Activated CD4-positive, alpha-beta memory T cell treated with anti-CD3 and anti-CD28 coated beads for 36 hours (primary cell): ENCODE measurements at regions not wholly inside any gene's neighbourhood (a gene's known extent, or its start where the extent isn't known, plus 50 kb on each side); places are given as distances from the start of the nearest gene placed in this dataset. TPM values are rescaled to one million over a fixed set of nuclear protein-coding genes. Genes with fewer than 3 reads are reported as not detected.

Experiments used
- CTCF ChIA-PET: fragments of 350-600 bp; sonication (Branson Sonifier 250); formaldehyde crosslinking; loops from one replicate; lab custom pipeline; 2021; ENCODE audit warnings: antibody characterized with exemption, inconsistent platforms; lab: Charles Lee
- POLR2A ChIA-PET: fragments of 350-600 bp; sonication (Branson Sonifier 250); formaldehyde crosslinking; loops from one replicate; lab custom pipeline; 2021; ENCODE audit warnings: antibody characterized with exemption; lab: Charles Lee
- DNase-seq: peaks from one replicate; pipeline ENCODE4 v3.0.0-alpha.2; 2020
- H3K27ac Mint-ChIP-seq: one replicate; pipeline ENCODE4 v1.8.0; 2021; ENCODE audit warnings: mixed read lengths
- H3K27me3 Mint-ChIP-seq: one replicate; pipeline ENCODE4 v1.8.0; 2021; ENCODE audit warnings: mixed read lengths
- H3K36me3 Mint-ChIP-seq: one replicate; pipeline ENCODE4 v1.8.0; 2021; ENCODE audit warnings: mixed read lengths
- H3K4me1 Mint-ChIP-seq: one replicate; pipeline ENCODE4 v1.8.0; 2021; ENCODE audit warnings: low read depth, mixed read lengths
- H3K4me3 Mint-ChIP-seq: one replicate; pipeline ENCODE4 v1.8.0; 2021; ENCODE audit warnings: mild to moderate bottlenecking, mixed read lengths
- H3K9me3 Mint-ChIP-seq: one replicate; pipeline ENCODE4 v1.8.0; 2021; ENCODE audit warnings: mixed read lengths
- intact Hi-C: fragments of 100-400 bp; cut with micrococcal nuclease; formaldehyde crosslinking; loops from one replicate; pipeline ENCODE4 v1.15.1; 2023
- microRNA-seq: library from miRNA; unstranded; fragments of <30 nt; microRNA quantifications from one replicate; pipeline ENCODE4 v1.2.0, GENCODE V29; 2022; ENCODE audit warnings: borderline number of aligned reads, borderline microRNAs expressed, borderline replicate concordance

DNA sequence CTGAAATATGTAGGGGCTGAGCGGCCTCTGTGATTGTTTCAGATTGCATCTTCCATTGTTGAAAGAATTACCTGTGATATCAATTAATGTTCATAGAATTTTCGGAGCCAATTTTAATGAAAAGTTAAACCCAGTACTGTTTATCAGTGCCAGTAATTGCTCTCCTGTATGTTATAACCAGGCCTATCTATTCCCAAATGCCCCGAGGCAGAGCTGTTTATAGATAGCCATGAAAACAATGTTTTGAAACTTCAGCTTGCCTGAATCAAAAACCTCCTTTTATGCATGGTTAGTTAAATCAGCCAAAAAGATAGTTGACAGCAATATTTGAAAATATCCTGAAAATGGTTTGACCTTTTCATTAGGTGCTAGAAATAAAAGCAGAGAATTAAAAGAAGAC lies 50.1 kb upstream of the HDAC9 start:
- Mint-ChIP-seq H3K36me3 (no peaks in the 10 kb centered on the region), H3K27ac (no peak overlapping the region), H3K4me1 (no peaks in the 10 kb centered on the region), H3K4me3 (no peak overlapping the region), H3K27me3 (no peaks in the 10 kb centered on the region), H3K9me3 (no peaks in the 10 kb centered on the region)
- no peak for DNase-seq
- CTCF ChIA-PET, result no interaction called here
- POLR2A ChIA-PET, result no interaction called here
- intact Hi-C loops, result no loop called here

Small RNAs in the stretch of these regions (microRNA-seq; reads per million reads assigned to microRNA genes)
- not detected for gene MIR1302-6
